NCI-H2171 (cell line): ENCODE measurements at regions not wholly inside any gene's neighbourhood (a gene's known extent, or its start where the extent isn't known, plus 50 kb on each side); places are given as distances from the start of the nearest gene placed in this dataset.

Experiments used
- DNase-seq: peaks from one replicate; lab custom pipeline; 2025; lab: John Stamatoyannopoulos, UW

GRCh38 chr10:83164156-83164555 lies 975.2 kb upstream of the GHITM start:
- no peak for DNase-seq

GRCh38 chr10:83165265-83165664 lies 974.0 kb upstream of the GHITM start:
- DNase-seq, result no peak

- no peak for DNase-seq
These were observed 973.0 kb upstream of the GHITM start for GRCh38 chr10:83166344-83166743.

- no peak for DNase-seq
These were observed 972.2 kb upstream of the GHITM start for GRCh38 chr10:83167081-83167480.

GRCh38 chr10:83176901-83177300 lies 962.4 kb upstream of the GHITM start:
- no peak for DNase-seq

- no peak for DNase-seq
These were observed 960.8 kb upstream of the GHITM start for GRCh38 chr10:83178526-83178925.

GRCh38 chr10:83179371-83179770 lies 959.9 kb upstream of the GHITM start:
- no peak for DNase-seq

GRCh38 chr10:83182076-83182475 lies 957.2 kb upstream of the GHITM start:
- no peak for DNase-seq

- DNase-seq, result no peak
These were observed 954.7 kb upstream of the GHITM start for GRCh38 chr10:83184641-83185040.

GRCh38 chr10:83190614-83191013 lies 948.7 kb upstream of the GHITM start:
- DNase-seq, result no peak

- DNase-seq, result no peak
These were observed 946.3 kb upstream of the GHITM start for GRCh38 chr10:83193026-83193425.

GRCh38 chr10:83195021-83195420 lies 944.3 kb upstream of the GHITM start:
- DNase-seq, result no peak

GRCh38 chr10:83199374-83199773 lies 939.9 kb upstream of the GHITM start:
- DNase-seq, result no peak

GRCh38 chr10:83205861-83206260 lies 933.4 kb upstream of the GHITM start:
- DNase-seq, result no peak

GRCh38 chr10:83212632-83213334 lies 926.5 kb upstream of the GHITM start:
- DNase-seq, result no peak

GRCh38 chr10:83214136-83214535 lies 925.2 kb upstream of the GHITM start:
- DNase-seq, result no peak

- no peak for DNase-seq
These were observed 921.1 kb upstream of the GHITM start for GRCh38 chr10:83218205-83218604.

GRCh38 chr10:83222300-83222699 lies 917.0 kb upstream of the GHITM start:
- DNase-seq, result no peak

GRCh38 chr10:83222832-83223742 lies 916.2 kb upstream of the GHITM start:
- DNase-seq, result no peak

GRCh38 chr10:83225781-83226180 lies 913.5 kb upstream of the GHITM start:
- no peak for DNase-seq

- no peak for DNase-seq
These were observed 909.3 kb upstream of the GHITM start for GRCh38 chr10:83229991-83230390.

- no peak for DNase-seq
These were observed 905.6 kb upstream of the GHITM start for GRCh38 chr10:83233691-83234090.

- DNase-seq, result no peak
These were observed 891.1 kb upstream of the GHITM start for GRCh38 chr10:83248106-83248631.
